ENCODE measurements at regions not wholly inside any gene's neighbourhood (a gene's known extent, or its start where the extent isn't known, plus 50 kb on each side); places are given as distances from the start of the nearest gene placed in this dataset.
"Not testable (repeated sequence)": the region's sequence is repeated elsewhere in the genome, so short reads cannot be mapped to it uniquely, and the experiment has no call there.

DNA sequence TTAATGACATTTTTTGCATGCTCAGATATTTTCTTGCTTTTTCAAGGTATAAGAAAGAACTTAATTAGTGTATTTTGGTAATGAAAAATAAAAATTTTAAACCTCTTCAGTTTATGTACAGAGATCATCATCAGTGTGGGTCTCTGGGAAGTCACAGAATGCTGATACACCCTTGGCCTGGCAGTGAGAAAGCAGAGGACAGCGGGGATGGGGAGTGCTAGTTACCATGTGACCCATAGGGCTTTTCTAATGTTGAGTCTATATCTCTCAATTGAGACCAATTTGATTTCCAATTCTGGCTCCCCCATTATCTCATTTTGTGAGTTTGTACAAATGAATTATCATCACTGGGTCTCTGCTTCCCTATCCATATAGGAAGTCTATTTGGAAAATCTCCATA, 305.7 kb downstream of the CYRIA start:
- intact Hi-C loops (cut with micrococcal nuclease), result no loop called here
- DNase-seq, result no peak
- no peak for ATAC-seq

DNA sequence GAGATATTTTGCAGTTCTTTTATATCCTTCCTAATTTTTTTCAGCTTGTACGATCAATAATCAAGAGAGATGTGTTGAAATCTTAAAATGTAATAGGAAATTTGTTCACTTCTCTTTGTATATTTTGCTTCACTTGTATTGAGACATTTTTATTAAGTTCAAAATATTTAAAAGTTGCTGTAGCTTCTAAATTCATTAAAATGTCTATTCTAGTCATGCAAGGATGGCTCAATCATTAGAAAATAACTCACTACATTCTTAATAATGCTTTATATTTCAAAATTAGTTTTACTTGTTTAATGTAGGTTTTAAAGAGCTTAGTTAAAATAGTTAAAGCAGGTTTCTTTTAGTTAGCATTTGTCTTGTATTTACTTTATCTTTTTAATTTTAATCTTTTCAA, 308.4 kb downstream of the CYRIA start:
- intact Hi-C loops (cut with micrococcal nuclease), result no loop called here
- no peak for ATAC-seq
- DNase-seq, result no peak

DNA sequence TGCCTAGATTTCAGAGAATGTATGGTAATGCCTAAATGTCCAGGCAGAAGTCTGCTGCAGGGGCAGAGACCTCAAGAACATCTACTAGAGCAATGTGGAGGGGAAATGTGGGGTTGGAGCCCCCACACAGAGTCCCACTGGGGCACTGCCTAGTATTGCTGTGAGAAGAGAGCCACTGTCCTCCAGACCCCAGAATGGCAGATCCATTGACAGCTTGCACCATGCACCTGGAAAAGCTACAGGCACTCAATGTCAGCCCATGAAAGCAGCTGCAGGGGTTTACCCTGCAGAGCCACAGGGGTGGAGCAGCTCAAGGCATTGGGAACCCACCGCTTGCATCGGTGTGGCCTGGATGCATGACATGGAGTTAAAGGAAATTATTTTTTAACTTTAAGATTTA, 314.1 kb downstream of the CYRIA start:
- ATAC-seq, result no peak
- no peak for DNase-seq
- intact Hi-C loops (cut with micrococcal nuclease), result no loop called here

DNA sequence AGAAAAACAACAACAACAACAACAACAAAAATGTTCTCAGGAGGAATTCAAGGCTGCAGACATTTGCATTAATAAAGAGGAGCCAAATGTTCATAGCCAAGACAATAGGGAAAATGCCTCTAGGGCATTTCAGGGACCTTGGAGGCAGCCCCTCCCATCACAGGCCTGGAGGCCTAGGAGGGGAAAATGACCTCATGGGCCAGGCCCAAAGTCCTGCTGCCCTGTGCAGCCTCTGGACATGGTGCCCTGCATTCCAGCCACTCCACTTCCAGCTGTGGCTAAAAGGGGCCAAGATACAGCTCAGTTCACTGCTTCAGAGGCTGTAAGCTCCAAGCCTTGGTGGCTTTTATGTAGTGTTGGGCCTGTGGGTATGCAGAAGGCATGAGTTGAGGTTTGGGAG, 314.5 kb downstream of the CYRIA start:
- intact Hi-C loops (cut with micrococcal nuclease), result no loop called here
- DNase-seq, result no peak
- ATAC-seq, result no peak

DNA sequence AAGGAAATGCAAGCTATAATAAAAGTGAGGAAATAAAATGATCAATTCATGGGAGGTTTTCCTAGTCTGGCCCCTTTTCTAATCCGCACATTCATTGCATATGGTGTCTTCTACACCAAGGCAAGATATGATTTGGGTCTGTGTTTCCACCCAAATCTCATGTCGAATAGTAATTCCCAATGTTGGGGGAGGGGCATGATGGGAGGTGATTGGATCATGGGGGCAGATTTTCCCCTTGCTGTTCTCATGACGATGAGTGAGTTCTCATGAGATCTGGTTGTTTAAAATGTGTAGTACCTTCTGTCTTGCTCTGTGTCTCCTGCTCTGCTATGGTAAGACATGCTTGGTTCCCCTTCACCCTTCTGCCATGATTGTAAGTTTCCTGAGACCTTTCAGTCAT, 315.4 kb downstream of the CYRIA start:
- intact Hi-C loops (cut with micrococcal nuclease), result no loop called here
- DNase-seq (no peak), ATAC-seq (no peak)

DNA sequence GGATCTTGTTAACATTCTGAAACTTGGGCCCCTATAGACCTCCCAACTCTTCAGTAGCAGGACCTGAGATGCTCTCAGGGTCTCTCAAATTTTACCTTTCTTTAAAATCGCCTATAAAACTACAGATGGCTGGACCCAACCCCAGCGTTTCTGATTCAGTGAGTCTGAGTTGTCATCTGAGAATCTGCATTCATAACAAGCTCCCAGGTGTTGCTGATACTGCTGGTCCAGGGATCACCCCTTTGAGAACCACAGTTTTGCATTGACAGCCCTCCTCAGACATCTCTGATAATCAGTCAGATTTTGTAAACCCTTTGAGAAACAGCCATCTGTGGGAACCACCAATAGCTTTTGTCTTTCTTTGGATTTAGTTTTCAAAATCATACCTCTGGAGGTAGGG, 315.8 kb downstream of the CYRIA start:
- intact Hi-C loops (cut with micrococcal nuclease), result no loop called here
- no peak for ATAC-seq
- DNase-seq, result no peak

DNA sequence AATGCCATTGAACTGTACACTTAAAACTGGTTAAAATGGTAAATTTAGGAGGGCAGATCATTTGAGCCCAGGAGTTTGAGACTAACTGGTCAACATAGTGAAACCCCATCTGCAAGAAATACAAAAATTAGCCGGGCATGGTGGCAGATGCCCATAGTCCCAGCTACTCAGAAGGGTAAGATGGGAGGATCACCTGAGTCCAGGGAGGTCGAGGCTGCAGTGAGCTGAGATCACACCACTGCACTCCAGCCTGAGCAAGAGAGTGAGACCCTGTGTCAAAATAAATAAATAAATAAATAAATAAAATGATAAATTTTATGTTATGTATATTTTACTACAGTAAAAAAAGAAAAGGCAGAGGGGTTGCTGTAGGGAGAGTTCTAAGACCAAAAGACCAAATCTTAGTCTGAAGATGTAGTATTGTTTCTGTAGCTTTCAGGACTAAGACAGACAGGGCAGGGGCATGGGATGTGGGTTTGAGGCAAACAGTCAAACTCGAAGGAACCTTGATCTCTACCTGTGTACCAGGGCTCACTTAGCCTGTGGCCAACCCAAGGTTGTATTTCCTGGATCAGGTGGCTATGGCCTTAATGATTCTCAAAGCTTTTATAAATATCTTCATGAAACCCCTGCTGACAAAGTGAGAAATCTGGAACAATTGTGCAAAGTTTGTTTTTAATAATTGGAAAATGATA, 316.7 kb downstream of the CYRIA start:
- intact Hi-C loops (cut with micrococcal nuclease), result no loop called here
- no peak for DNase-seq
- no peak for ATAC-seq

DNA sequence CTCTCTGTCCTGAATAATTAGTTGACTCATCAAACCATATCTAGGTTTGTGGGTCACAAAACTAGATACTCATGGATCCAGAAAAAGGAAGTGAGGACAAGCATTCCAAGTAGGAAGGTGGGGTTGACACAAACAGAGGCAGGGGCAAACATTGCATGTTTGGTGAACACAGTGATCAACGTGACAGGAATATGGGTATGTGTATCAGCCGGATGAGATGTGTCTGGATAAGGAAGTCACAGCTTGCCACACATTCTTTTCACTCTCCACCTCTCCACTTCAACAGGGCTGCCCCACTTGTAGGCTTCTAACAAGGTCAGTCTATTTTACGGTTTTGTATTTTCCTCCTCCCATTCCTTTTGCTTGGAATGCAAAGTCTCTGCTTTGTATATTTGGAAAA, 319.0 kb downstream of the CYRIA start:
- no peak for DNase-seq
- no peak for ATAC-seq
- intact Hi-C loops (cut with micrococcal nuclease), result no loop called here

DNA sequence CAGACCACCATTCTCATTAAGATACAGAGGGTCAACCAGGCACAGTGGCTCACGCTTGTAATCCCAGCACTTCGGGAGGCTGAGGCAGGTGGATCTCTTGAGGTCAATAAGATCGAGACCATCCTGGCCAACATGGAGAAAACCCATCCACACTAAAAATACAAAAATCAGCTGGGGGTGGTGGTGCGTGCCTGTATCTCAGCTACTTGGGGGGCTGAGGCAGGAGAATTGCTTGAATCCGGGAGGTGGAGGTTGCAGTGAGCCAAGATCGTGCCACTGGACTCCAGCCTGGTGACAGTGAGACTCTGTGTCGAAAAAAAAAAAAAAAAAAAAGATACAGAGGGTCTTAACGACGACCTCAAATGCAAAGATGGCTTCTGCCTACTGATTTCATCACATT, 320.4 kb downstream of the CYRIA start:
- DNase-seq; intact Hi-C loops (cut with micrococcal nuclease); ATAC-seq: not testable (repeated sequence)

DNA sequence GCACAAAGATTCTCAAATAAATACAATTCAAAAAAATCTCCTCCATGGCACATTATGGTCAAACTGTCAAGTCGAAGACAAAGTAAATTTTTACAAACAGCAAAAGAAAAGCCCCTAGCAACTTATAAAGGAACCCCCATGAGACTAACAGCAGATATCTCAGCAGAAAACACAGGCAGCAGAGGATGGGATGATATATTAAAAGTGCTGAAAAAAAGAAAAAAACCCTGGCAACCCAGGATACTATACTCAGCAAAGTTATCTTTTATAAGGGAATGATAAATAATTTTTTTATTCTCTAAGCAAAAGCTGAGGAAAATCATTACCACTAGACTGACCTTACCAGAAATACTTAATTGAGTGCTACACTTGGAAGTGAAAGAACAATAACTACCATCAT, 326.4 kb downstream of the CYRIA start:
- DNase-seq (no peak), ATAC-seq (no peak)
- intact Hi-C loops (cut with micrococcal nuclease), result no loop called here

DNA sequence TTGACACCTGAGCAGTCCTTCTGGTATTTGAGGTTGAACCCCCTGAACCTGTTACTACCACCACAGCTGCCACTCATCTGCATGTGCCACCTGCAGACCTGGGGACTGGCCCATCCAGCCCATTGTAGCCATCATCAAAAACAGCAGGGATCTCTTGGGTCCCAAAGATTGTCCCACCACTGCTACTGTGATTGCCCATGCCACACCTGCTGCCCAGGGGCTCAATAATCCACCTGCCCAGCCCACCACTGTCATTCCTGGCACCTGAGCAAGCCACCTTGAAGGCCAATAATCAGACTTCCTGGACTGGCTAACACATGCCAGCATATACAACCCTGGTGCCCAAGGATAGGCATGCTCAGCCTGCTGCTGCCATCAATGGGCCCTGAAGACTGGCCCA, 327.6 kb downstream of the CYRIA start:
- no peak for DNase-seq
- intact Hi-C loops (cut with micrococcal nuclease), result no loop called here
- ATAC-seq, result no peak

DNA sequence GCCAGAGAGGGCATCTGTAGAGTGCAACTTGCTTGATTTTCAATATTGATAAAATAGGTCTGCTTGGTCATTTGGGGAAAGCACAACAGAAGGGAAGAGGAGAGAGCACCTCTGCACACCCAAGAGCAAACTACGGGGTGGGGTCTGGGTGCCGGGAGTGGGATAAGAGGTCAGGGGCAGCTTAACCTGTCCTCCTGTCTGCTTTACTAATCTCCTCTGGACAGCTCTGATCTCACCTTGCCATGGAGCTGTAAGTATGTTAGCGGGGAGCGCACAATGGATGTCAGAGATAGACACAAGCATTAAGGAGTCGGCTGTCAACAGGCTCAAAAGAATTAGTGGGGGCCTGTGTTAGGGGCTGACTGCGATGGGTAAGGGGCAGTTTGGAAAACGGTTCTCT, 328.7 kb downstream of the CYRIA start:
- intact Hi-C loops (cut with micrococcal nuclease), result no loop called here
- no peak for ATAC-seq
- DNase-seq, result no peak

DNA sequence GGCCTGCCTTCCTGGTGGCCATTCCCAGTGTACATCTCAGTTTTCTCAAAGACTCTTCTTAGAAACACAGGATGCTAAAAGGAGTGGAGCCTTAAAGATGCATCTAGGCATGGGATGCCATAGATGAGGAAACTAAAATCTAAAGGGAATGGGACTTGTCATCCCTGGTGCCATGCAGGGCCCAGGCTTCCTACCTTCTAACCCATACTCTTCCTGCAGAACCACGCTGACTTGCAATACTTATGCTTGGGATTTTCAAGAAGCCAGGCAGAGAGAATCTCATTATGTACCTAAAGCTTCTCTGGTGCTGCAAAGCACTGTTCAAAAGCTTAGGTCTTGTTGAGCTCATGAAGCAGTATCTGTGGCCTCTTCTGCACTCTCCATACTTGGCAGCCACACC, 329.1 kb downstream of the CYRIA start:
- DNase-seq (no peak), ATAC-seq (no peak)
- intact Hi-C loops (cut with micrococcal nuclease), result no loop called here

DNA sequence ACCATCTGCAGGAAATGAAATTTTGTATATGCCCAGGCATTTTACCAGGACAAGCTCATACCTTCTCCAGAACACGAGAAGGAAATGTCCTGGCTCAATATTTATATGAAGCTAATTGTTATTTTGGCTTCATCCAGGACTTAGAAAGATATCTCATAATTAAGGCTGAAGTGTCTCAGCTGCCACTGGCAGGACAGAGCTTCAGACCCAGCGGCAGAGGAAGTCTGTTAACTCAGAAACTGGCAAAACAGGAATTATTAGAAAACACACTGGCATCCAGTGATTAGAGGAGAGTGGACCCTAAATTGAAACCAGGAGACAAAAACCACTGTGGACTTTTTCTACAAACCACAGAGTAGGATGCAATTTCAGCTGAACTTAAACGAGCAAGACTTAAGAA, 329.7 kb downstream of the CYRIA start:
- no peak for ATAC-seq
- intact Hi-C loops (cut with micrococcal nuclease), result no loop called here

DNA sequence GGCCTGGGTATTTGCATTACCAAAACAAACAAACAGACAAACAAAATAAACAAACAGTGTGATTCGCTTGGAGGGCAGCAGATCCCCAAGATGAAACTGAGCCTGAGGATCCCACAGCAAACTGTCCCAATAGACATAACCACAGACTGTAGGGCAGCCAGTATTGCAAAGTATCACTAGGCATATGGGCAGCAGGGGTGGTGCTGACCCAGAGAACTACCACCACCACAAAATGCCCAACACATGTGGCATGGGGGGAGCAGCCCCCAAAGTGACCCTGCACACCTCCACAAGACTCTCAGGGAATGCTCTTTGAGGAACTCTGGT, 330.1 kb downstream of the CYRIA start:
- intact Hi-C loops (cut with micrococcal nuclease), result no loop called here
- ATAC-seq (no peak), DNase-seq (no peak)

More for the DNA sequence above, 329.7 kb downstream of the CYRIA start:
- no peak for DNase-seq

DNA sequence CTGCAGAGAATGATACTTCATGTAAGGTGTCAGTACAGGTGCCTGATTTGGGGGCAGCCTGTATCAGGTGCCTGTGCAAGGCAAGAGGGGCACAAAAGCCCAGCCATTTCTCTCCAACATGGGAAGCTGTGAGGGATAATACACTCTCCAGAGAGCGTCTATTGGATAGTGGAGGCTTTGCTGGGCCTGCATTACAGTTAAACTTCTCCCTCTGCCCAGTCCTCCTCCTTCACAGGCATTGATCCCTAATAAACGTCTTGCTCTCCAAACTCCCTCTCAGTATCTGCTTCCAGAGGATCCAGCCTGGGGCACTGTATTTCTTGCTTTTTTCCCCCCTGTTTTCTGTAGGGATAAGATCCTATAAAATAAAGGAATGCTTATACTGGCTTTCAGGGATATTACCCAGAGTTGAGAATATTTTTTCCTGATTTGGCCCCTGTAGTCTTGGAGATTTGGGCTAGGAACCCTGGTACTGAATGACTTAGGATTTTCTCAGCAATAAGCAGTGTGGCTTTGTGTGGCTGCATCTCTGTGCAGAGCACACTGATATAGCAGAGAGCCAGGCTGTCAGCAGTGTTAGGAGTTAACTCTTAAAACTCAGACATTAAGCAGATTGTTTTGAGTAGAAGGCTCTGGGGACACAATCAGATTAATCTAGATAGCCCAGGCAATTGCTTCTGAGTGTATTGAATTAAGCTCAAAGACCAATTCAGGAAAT, 330.6 kb downstream of the CYRIA start:
- intact Hi-C loops (cut with micrococcal nuclease), result no loop called here
- ATAC-seq (no peak), DNase-seq (no peak)

DNA sequence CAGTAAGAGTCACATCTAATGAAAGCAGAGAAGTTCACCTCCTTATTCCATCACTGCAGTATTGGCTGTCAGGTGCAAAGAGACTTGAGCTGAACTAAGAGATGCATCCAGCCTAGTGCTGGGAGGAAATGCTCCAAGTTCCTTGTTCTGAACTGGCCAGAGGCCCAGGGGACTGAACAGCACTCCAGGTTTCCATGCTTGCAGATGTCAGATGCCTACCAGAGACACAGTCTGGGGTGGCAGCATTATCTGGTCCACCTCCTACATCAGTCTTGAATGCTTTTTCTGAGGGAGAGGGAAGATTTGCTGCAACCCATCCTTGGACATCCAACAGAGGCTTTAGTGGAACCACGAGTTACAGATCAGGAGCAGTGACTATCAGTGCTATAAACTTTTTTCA, 331.3 kb downstream of the CYRIA start:
- ATAC-seq, result no peak
- intact Hi-C loops (cut with micrococcal nuclease), result no loop called here
- no peak for DNase-seq

DNA sequence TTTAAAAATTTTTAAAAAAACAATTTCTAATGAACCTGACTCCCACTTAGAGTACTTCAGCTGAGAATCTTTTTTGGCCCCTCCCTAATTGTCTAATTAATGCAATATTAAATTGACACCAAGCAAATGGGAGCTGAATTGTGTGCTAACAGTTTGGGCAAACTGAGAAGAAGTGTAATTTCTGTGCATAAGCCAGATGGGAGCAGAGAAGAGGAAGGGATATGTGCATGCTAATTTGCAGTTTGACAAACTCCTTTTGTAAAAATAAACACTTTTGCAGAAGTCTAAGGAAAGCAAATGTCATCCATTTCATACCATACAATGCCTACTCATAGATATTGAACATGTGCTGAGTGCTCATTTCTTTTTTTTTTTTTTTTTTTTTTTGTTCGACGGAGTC, 332.0 kb downstream of the CYRIA start:
- no peak for ATAC-seq
- intact Hi-C loops (cut with micrococcal nuclease), result no loop called here

DNA sequence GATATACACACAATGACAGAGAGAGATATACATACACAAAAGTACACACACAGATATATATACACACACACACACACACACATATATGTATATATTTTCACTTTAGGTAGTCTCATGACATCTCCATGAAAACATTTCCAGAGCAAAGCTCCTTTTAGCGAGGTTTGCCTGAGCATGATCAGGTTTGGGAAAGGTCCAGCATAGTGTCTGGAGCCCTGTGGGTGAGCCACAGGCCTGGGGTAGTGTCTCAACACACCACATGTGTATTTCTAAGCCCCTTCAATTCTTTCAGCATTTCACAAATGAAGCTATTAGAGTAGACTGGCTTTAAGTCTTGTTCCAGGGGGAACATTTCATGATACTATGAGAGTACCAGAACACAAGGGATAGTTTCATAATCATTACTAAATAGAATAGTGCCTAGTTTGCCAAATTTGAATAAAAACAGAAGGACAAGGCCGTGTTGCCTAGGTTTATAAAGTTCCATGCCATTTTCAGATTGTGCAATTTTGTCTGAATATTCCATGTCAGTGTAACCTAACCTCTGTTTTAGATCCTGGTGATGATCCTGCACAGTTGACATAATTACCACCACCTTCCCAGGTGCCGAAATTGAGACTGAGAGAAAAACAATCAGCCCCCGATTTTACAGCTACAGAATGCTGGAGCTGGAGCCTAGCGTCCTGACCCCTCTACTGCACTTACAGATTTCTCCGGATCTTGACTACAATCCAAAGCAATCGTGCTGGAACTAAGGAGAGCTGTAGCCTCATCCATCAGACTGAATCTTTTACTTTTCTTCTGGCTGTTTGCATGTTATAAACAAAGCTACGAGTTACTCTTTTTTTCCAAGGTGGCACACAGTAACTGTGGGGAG, 332.7 kb downstream of the CYRIA start:
- ATAC-seq (no peak), DNase-seq (no peak)
- intact Hi-C loops (cut with micrococcal nuclease), result no loop called here

More for the DNA sequence above, 332.0 kb downstream of the CYRIA start:
- DNase-seq, result no peak

DNA sequence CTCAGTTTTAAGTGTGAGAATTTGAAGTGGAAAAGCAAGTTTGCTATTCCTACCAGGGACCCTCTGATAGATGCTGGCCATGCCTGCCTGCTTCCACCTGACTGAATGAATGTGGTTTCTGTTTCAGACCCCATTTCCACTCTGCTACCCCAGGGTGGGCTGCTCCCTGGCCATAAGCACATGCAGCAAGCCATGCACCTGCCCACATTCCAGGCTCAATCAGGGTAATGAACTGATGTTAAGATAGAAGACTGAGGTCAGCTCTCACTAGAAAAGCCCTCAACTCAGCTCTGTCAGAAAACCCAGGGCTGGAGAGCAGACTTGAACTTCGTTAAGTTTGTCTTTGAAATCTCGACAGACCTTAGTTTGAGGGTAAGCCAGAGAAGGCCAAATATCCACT, 333.9 kb downstream of the CYRIA start:
- intact Hi-C loops (cut with micrococcal nuclease), result no loop called here
- DNase-seq, result no peak
- no peak for ATAC-seq
